ENCODE measurements at regions not wholly inside any gene's neighbourhood (a gene's known extent, or its start where the extent isn't known, plus 50 kb on each side); places are given as distances from the start of the nearest gene placed in this dataset.

DNA sequence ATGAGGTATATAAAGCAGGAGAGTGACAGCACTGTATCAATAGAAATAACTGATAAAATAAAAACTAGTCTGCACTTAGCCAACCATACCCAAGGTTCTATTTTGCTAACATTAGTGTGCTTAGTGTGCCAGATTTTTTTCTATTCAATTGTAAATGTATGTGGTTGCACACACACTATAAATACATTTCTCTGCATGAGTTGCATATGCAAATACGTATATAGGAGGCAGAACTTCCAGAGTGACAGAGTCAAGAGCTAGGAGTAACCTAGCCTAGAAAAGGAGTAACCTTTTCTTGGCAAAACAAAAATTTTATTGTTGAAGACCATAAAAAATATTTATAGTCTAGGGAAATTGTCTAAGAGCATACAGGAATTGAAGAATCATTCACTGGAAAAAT lies 461.6 kb downstream of the GABRG2 start:
- TF ChIP-seq POLR2A (IDR thresholded peaks at IDR 0.05), result no peak
- TF ChIP-seq CTCF (IDR thresholded peaks at IDR 0.05), result no peak
- no peak for TF ChIP-seq POLR2AphosphoS5 (IDR thresholded peaks at IDR 0.05)

Data from breast epithelium (tissue), 3 donors.